ENCODE measurements at regions not wholly inside any gene's neighbourhood (a gene's known extent, or its start where the extent isn't known, plus 50 kb on each side); places are given as distances from the start of the nearest gene placed in this dataset.

- Mint-ChIP-seq H3K36me3 (ENCODE audit: unreplicated experiment) (no peaks in the 10 kb centered on the region), H3K27ac (ENCODE audit: unreplicated experiment) (no peak overlapping the region), H3K4me3 (ENCODE audit: unreplicated experiment) (no peak overlapping the region), H3K9me3 (ENCODE audit: unreplicated experiment) (no peaks in the 10 kb centered on the region), H3K4me1 (ENCODE audit: unreplicated experiment) (no peaks in the 10 kb centered on the region), H3K27me3 (ENCODE audit: unreplicated experiment) (no peaks in the 10 kb centered on the region)
- no peak for DNase-seq (ENCODE audit: extremely low spot score, unreplicated experiment)
- no peak for TF ChIP-seq CTCF (IDR thresholded peaks at IDR 0.05)
These were observed 264.4 kb downstream of the SLCO4C1 start for GRCh38 chr5:102031711-102032110.

GRCh38 chr5:102018690-102019089 is 277.4 kb downstream of the SLCO4C1 start:
- H3K27ac Mint-ChIP-seq (ENCODE audit: unreplicated experiment) = no peak overlapping the region
- DNase-seq (ENCODE audit: extremely low spot score, unreplicated experiment) = no peak
- H3K4me1 Mint-ChIP-seq (ENCODE audit: unreplicated experiment) = no peaks in the 10 kb centered on the region
- no peak overlapping the region for H3K4me3 Mint-ChIP-seq (ENCODE audit: unreplicated experiment)
- H3K9me3 Mint-ChIP-seq (ENCODE audit: unreplicated experiment) = no peaks in the 10 kb centered on the region
- no peaks in the 10 kb centered on the region for H3K27me3 Mint-ChIP-seq (ENCODE audit: unreplicated experiment)
- H3K36me3 Mint-ChIP-seq (ENCODE audit: unreplicated experiment) = no peaks in the 10 kb centered on the region
- TF ChIP-seq CTCF (IDR thresholded peaks at IDR 0.05) = no peak

- Mint-ChIP-seq H3K4me3 (ENCODE audit: unreplicated experiment) (no peak overlapping the region), H3K36me3 (ENCODE audit: unreplicated experiment) (no peaks in the 10 kb centered on the region), H3K27me3 (ENCODE audit: unreplicated experiment) (no peaks in the 10 kb centered on the region), H3K27ac (ENCODE audit: unreplicated experiment) (no peak overlapping the region), H3K9me3 (ENCODE audit: unreplicated experiment) (no peaks in the 10 kb centered on the region), H3K4me1 (ENCODE audit: unreplicated experiment) (no peaks in the 10 kb centered on the region)
- DNase-seq (ENCODE audit: extremely low spot score, unreplicated experiment) = no peak
- no peak for TF ChIP-seq CTCF (IDR thresholded peaks at IDR 0.05)
These were observed 277.8 kb downstream of the SLCO4C1 start for GRCh38 chr5:102018279-102018678.

GRCh38 chr5:102014371-102014770 is 281.7 kb downstream of the SLCO4C1 start:
- H3K9me3 Mint-ChIP-seq (ENCODE audit: unreplicated experiment) = no peaks in the 10 kb centered on the region
- no peaks in the 10 kb centered on the region for H3K27me3 Mint-ChIP-seq (ENCODE audit: unreplicated experiment)
- DNase-seq (ENCODE audit: extremely low spot score, unreplicated experiment) = no peak
- H3K4me3 Mint-ChIP-seq (ENCODE audit: unreplicated experiment) = no peak overlapping the region
- no peaks in the 10 kb centered on the region for H3K4me1 Mint-ChIP-seq (ENCODE audit: unreplicated experiment)
- no peak for TF ChIP-seq CTCF (IDR thresholded peaks at IDR 0.05)
- H3K27ac Mint-ChIP-seq (ENCODE audit: unreplicated experiment) = no peak overlapping the region
- H3K36me3 Mint-ChIP-seq (ENCODE audit: unreplicated experiment) = no peaks in the 10 kb centered on the region

GRCh38 chr5:102010644-102011043 is 285.4 kb downstream of the SLCO4C1 start:
- H3K4me3 Mint-ChIP-seq (ENCODE audit: unreplicated experiment) = no peak overlapping the region
- H3K9me3 Mint-ChIP-seq (ENCODE audit: unreplicated experiment) = no peaks in the 10 kb centered on the region
- no peak overlapping the region for H3K27ac Mint-ChIP-seq (ENCODE audit: unreplicated experiment)
- TF ChIP-seq CTCF (IDR thresholded peaks at IDR 0.05) = no peak
- H3K27me3 Mint-ChIP-seq (ENCODE audit: unreplicated experiment) = no peaks in the 10 kb centered on the region
- DNase-seq (ENCODE audit: extremely low spot score, unreplicated experiment) = no peak
- H3K36me3 Mint-ChIP-seq (ENCODE audit: unreplicated experiment) = no peaks in the 10 kb centered on the region
- no peaks in the 10 kb centered on the region for H3K4me1 Mint-ChIP-seq (ENCODE audit: unreplicated experiment)

All from osteocyte (in vitro differentiated cells).